ENCODE measurements at regions not wholly inside any gene's neighbourhood (a gene's known extent, or its start where the extent isn't known, plus 50 kb on each side); places are given as distances from the start of the nearest gene placed in this dataset.

GRCh38 chr10:113264333-113265131, 288.3 kb upstream of the HABP2 start:
- Histone ChIP-seq H3K27ac (no peak overlapping the region), H3K4me1 (no peaks in the 10 kb centered on the region), H3K36me3 (ENCODE audit: insufficient read depth in 1 of 2, low read depth in 1 of 2) (no peaks in the 10 kb centered on the region), H3K9me3 (no peaks in the 10 kb centered on the region), H3K27me3 (ENCODE audit: insufficient read depth in 3 of 3, low read length in 2 of 3) (peaks cover 0 to 7% (median 2%) of the 10 kb centered on the region in 3 donors), H3K4me3 (no peak overlapping the region)
- intact Hi-C loops (cut with DNase I) = no loop called here
- TF ChIP-seq, protein P1, sequence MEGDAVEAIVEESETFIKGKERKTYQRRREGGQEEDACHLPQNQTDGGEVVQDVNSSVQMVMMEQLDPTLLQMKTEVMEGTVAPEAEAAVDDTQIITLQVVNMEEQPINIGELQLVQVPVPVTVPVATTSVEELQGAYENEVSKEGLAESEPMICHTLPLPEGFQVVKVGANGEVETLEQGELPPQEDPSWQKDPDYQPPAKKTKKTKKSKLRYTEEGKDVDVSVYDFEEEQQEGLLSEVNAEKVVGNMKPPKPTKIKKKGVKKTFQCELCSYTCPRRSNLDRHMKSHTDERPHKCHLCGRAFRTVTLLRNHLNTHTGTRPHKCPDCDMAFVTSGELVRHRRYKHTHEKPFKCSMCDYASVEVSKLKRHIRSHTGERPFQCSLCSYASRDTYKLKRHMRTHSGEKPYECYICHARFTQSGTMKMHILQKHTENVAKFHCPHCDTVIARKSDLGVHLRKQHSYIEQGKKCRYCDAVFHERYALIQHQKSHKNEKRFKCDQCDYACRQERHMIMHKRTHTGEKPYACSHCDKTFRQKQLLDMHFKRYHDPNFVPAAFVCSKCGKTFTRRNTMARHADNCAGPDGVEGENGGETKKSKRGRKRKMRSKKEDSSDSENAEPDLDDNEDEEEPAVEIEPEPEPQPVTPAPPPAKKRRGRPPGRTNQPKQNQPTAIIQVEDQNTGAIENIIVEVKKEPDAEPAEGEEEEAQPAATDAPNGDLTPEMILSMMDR (IDR thresholded peaks at IDR 0.05) = no peak
- DNase-seq = no peak
- WGBS, 3 donors = 82 to 90% (median 86%) methylated on average over 11 of the region's 11 CpGs
- ATAC-seq = no peak

- Histone ChIP-seq H3K9me3 (no peaks in the 10 kb centered on the region), H3K27ac (no peak overlapping the region), H3K27me3 (ENCODE audit: insufficient read depth in 3 of 3, low read length in 2 of 3) (peaks cover 0 to 2% (median 0%) of the 10 kb centered on the region in 3 donors), H3K4me1 (no peaks in the 10 kb centered on the region), H3K36me3 (ENCODE audit: insufficient read depth in 1 of 2, low read depth in 1 of 2) (no peaks in the 10 kb centered on the region), H3K4me3 (no peak overlapping the region)
- DNase-seq = no peak
- intact Hi-C loops (cut with DNase I) = no loop called here
- TF ChIP-seq, protein P1 (IDR thresholded peaks at IDR 0.05) = no peak
- WGBS, 3 donors = 87 to 93% (median 91%) methylated on average over 4 of the region's 4 CpGs
- no peak for ATAC-seq
Measured at GRCh38 chr10:113266147-113266546, 286.7 kb upstream of the HABP2 start.

DNA sequence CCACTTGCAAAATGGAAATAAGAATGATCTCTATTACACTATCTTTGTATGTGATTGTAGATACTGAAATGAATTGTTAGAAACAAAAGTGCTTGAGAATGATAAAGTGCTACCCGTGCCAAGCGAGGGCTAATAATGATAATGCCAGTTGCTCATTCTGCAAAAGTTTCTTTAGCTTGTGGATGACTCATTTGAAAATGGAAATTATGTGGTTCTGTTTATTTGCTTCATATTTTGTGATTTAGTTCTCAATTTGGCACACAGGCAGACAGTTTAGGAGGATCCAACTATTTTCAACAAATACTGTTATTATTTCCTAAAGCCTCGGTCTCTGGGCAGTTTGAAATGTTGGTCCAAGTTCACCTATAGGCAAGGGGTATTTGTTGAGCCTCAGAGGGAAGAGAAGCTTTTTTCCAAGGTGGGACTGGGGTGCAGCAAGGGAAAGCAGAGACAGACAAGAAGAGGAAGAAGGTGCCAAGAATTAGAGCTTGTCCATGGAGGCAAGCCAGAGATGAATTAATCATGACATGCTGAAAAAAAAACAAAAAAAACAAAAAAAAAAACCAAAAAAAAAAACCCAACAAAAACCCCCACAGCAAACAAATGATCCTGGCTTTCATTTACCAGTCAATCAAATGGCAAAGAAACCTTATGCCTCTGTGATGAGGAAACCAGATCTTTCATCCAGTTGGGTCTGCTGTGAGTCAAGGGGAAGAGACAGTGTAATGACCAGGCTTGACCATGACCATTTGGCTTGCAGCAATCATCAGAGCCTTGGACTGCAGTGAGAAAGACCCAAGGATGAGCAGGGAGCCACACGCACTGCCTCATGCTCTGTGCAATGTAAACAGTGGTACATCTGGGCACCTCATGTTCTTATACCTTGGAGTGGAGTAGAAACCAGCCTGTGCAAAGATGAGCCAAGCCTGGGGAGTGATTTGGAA, 285.0 kb upstream of the HABP2 start:
- H3K27me3 ChIP-seq (ENCODE audit: insufficient read depth in 3 of 3, low read length in 2 of 3) = no peaks in the 10 kb centered on the region
- no peak for DNase-seq
- H3K36me3 ChIP-seq (ENCODE audit: insufficient read depth in 1 of 2, low read depth in 1 of 2) = no peaks in the 10 kb centered on the region
- H3K4me3 ChIP-seq = no peak overlapping the region
- no peaks in the 10 kb centered on the region for H3K4me1 ChIP-seq
- WGBS, 3 donors = 44 to 56% (median 48%) methylated on average over 4 of the region's 4 CpGs
- H3K27ac ChIP-seq = no peak overlapping the region
- H3K9me3 ChIP-seq = no peaks in the 10 kb centered on the region
- no peak for ATAC-seq
- intact Hi-C loops (cut with DNase I) = no loop called here
- TF ChIP-seq, protein P1 (IDR thresholded peaks at IDR 0.05) = no peak

- H3K36me3 ChIP-seq (ENCODE audit: insufficient read depth in 1 of 2, low read depth in 1 of 2) = no peaks in the 10 kb centered on the region
- intact Hi-C loops (cut with DNase I) = no loop called here
- TF ChIP-seq, protein P1 (IDR thresholded peaks at IDR 0.05) = no peak
- ATAC-seq (no peak), DNase-seq (no peak)
- H3K9me3 ChIP-seq = no peaks in the 10 kb centered on the region
- H3K4me1 ChIP-seq = no peaks in the 10 kb centered on the region
- no peak overlapping the region for H3K4me3 ChIP-seq
- WGBS, 3 donors = 94 to 100% (median 97%) methylated on average over 2 of the region's 2 CpGs
- H3K27ac ChIP-seq = no peak overlapping the region
- H3K27me3 ChIP-seq (ENCODE audit: insufficient read depth in 3 of 3, low read length in 2 of 3) = no peaks in the 10 kb centered on the region
Measured at GRCh38 chr10:113269333-113269732, 283.5 kb upstream of the HABP2 start.

All from psoas muscle (tissue), 7 donors.